ENCODE measurements at regions not wholly inside any gene's neighbourhood (a gene's known extent, or its start where the extent isn't known, plus 50 kb on each side); places are given as distances from the start of the nearest gene placed in this dataset.

DNA sequence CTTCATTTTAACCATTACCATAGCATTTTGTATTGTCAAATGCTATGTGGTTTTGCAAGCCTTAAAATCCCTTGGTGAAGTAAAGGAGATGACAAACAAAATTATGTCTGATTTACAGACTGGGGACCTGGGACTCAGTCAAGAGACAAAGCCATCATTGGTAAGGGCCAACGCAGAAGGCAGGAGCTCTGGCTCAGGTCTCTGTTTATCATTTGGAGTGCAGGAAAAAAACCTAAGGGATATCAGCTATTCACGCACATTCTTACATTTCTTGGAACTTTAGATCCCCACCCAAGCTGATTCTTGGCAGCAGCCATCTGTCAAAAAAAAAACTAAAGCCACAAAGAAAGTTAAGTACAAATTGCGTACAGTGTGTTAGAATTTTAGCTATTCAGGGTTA, 731.9 kb downstream of the STPG2 start:
- TF ChIP-seq, protein P1, sequence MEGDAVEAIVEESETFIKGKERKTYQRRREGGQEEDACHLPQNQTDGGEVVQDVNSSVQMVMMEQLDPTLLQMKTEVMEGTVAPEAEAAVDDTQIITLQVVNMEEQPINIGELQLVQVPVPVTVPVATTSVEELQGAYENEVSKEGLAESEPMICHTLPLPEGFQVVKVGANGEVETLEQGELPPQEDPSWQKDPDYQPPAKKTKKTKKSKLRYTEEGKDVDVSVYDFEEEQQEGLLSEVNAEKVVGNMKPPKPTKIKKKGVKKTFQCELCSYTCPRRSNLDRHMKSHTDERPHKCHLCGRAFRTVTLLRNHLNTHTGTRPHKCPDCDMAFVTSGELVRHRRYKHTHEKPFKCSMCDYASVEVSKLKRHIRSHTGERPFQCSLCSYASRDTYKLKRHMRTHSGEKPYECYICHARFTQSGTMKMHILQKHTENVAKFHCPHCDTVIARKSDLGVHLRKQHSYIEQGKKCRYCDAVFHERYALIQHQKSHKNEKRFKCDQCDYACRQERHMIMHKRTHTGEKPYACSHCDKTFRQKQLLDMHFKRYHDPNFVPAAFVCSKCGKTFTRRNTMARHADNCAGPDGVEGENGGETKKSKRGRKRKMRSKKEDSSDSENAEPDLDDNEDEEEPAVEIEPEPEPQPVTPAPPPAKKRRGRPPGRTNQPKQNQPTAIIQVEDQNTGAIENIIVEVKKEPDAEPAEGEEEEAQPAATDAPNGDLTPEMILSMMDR (IDR thresholded peaks at IDR 0.05) = no peak
- no peak for TF ChIP-seq ZFX (IDR thresholded peaks at IDR 0.05; ENCODE audit: borderline replicate concordance)

Data from 22Rv1 (cell line).